Fibroblast of pulmonary artery (primary cell): ENCODE measurements at regions not wholly inside any gene's neighbourhood (a gene's known extent, or its start where the extent isn't known, plus 50 kb on each side); places are given as distances from the start of the nearest gene placed in this dataset.

Source experiments
- DNase-seq: peaks from one replicate; pipeline ENCODE4 v3.0.0-alpha.2; 2010; ENCODE audit warnings: low read depth
- H3K4me3 ChIP-seq: replicated peaks from 2 replicates; pipeline ENCODE4 v1.5.1; 2011; ENCODE audit warnings: low read depth, mild to moderate bottlenecking, control low read depth, low read length, moderate library complexity
- TF ChIP-seq, protein P1 (sequence below): IDR thresholded peaks from 2 replicates; pipeline ENCODE4 v1.5.1; 2011; ENCODE audit warnings: mild to moderate bottlenecking, control low read depth, low read length, inconsistent platforms; ENCODE audit errors: missing control alignments

DNA sequence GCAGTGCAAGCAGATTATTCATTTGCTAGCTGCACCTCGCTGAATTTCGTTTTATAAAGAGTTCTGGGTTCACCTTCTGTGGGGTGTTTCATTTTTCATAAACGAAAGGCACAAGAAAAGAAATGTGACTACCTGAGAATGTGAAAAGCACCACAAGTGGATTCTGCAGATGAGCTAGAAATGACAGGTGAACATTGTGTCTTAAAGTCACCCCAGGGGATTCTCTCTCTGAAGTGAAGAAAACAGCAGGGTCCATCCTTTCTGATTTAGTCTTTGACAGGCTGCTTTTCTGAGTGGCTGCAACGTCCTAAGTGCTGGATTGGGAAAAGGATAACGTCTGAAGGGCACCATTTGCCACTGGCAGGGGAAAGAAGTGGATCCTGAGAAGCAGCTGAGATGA is 469.3 kb downstream of the SPATA31D1 start:
- no peak for DNase-seq
- TF ChIP-seq, protein P1, sequence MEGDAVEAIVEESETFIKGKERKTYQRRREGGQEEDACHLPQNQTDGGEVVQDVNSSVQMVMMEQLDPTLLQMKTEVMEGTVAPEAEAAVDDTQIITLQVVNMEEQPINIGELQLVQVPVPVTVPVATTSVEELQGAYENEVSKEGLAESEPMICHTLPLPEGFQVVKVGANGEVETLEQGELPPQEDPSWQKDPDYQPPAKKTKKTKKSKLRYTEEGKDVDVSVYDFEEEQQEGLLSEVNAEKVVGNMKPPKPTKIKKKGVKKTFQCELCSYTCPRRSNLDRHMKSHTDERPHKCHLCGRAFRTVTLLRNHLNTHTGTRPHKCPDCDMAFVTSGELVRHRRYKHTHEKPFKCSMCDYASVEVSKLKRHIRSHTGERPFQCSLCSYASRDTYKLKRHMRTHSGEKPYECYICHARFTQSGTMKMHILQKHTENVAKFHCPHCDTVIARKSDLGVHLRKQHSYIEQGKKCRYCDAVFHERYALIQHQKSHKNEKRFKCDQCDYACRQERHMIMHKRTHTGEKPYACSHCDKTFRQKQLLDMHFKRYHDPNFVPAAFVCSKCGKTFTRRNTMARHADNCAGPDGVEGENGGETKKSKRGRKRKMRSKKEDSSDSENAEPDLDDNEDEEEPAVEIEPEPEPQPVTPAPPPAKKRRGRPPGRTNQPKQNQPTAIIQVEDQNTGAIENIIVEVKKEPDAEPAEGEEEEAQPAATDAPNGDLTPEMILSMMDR = no peak

DNA sequence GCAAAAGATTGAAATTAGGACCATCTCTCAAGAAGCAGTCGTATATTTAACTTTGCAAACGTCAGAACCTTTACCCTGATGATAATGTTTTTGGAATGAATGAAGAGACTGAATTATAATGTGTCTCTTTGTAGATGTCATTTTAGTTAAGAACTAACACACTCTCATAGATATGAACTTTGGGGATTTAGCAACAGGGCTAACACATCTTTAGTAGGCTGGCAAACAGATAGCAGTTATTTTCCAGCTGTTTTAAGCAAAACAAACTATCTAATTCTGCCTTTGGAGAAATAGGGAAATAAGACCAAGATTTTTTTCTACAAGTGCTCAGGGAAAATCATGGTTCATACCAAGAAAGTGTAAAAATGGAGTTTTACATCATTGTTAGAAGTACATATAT is 469.7 kb downstream of the SPATA31D1 start:
- TF ChIP-seq, protein P1 = no peak
- no peak for DNase-seq
- H3K4me3 ChIP-seq = no peak overlapping the region

More for the DNA sequence above, 469.3 kb downstream of the SPATA31D1 start:
- no peak overlapping the region for H3K4me3 ChIP-seq

DNA sequence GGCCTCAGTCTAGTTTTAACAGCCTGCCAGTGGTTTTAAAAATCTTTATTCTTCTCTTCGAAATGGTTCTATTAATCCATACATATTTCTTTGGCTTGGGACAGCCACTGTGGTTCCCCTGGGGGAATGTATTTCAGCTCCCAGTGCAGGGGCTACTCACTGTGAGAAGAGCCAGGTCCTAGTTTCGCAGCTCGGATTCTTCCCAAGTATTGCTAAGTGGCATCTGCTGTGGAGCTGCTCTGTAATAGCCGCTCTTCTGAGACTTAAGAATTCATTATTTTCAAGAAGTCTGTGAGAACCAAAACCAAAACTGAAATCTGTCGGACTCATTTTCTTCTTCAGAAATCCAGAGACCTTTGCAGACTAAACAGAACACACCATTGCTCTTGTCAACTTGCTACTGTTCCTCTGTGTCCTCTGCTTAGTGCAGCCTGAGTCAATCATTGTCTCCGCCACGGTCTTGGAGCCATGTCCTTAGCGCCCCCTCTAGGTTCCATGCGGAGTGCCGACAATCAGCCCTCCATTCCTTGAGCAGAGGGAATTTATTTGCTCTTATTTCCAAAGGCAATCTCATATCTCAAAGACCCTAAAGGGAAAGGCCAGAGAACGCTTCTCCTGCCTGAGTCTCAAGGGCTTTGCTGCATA is 478.2 kb downstream of the SPATA31D1 start:
- TF ChIP-seq, protein P1 = peak; percentile 32
- peak; percentile 18 for DNase-seq
- H3K4me3 ChIP-seq = no peak overlapping the region

DNA sequence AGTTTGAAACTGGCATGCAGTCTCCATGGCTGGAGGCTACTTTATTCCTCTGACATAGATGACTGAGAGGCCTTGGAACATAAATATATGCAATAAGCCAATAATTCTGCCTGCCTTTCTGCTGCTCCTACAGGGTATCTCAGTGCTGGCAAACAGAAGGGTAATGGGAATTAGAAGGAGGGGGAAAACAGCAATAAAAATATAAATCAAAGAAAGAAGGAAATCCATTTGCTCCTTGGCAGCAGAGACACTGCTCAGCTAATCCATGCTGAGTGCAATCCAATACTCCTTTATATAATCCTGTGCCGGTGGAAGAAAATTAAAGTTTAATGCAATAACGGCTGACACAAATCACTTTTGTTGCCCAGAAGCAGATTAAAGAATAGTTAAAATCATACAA is 478.9 kb downstream of the SPATA31D1 start:
- TF ChIP-seq, protein P1 = no peak
- DNase-seq = no peak

DNA sequence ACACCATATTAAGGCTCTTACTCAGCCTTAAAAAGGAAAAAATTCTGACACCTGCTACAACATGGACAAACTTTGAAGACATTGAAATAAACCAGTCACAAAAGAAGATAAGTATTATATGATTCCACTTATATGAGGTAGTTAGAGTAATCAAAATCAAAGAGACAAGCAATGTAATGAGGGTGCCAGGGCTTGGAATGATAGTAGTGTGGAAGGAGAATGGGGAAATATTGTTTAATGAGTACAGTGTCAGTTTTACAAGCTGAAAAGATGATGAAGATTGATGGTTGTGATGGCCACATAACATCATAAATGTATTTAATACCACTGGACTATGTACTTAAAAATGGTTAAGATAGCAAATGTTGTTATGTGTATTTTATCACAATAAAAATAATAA is 485.7 kb downstream of the SPATA31D1 start:
- TF ChIP-seq, protein P1 = no peak
- no peak for DNase-seq
- H3K4me3 ChIP-seq = no peak overlapping the region

More for the DNA sequence above, 478.9 kb downstream of the SPATA31D1 start:
- H3K4me3 ChIP-seq = no peak overlapping the region

DNA sequence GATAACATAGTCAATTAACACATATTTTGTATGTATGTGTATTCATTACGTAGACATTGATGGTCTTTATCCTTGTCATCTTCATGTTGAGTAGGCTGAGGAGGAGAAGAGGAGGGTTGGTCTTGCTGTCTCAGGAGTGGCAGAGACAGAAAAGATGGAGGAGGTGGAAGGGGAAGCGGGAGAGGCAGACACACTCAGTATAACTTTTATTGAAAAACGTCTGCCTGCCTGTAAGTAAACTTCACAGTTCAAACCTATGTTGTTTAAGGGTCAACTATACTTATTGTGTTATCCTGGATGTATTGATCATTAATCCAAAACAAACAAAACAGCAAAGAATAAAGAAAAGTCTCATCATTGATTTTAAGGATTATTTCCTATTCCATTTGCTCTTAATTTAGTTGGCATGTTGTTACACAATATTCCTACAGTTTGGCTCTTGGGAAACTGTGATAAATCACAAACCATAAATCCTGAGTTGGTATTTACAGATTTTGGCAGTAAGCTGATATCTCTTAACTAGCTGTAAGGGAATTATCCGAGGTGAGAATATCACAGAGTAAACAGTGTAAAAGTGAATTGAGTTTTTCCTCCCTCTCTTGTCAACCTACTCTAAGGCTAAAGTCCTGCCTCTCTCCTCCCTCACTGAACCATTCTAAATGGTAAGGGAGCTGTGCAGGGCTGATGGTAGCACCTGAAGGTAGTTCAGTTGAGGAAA is 487.2 kb downstream of the SPATA31D1 start:
- DNase-seq = no peak
- H3K4me3 ChIP-seq = no peak overlapping the region
- TF ChIP-seq, protein P1 = no peak
